ENCODE measurements at regions not wholly inside any gene's neighbourhood (a gene's known extent, or its start where the extent isn't known, plus 50 kb on each side); places are given as distances from the start of the nearest gene placed in this dataset.

DNA sequence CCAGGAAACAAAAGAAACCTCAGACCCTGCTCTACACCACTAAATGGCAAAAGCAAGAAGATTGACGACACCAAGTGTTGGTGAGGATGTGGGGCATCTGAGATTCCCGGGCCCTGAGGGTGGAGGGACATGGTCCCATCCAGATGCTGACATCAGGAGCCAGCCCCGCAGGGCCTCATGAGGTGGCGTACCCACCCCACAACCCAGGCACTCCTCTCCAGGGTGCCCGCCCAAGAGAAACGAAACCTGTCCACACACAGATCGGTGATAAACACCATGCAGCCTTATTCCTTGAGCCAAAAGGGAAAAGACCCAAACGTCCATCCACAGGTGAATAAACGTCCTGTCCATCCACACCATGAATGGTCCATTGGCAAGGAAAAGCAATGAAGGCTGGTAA, 54.8 kb upstream of the C14orf180 start:
- Histone ChIP-seq H3K4me1 (ENCODE audit: control extremely low read depth in 1 of 4, control insufficient read depth in 4 of 4, insufficient read depth in 4 of 4, low read length in 3 of 4) (no peaks in the 10 kb centered on the region), H3K9me3 (ENCODE audit: control extremely low read depth in 1 of 5, control insufficient read depth in 4 of 5, insufficient read depth in 2 of 5, low read depth in 1 of 5, low read length in 4 of 5) (peaks cover 0 to 30% (median 13%) of the 10 kb centered on the region in 5 experiments), H3K27me3 (replicated peaks in 2 of 5; ENCODE audit: control insufficient read depth in 4 of 5, insufficient read depth in 5 of 5, low read length in 4 of 5) (peaks cover 0 to 3% (median 0%) of the 10 kb centered on the region in 5 experiments), H3K27ac (ENCODE audit: insufficient read depth in 1 of 2, low read depth in 1 of 2, low read length in 2 of 2, poor library complexity in 1 of 2, severe bottlenecking in 2 of 2) (no peak overlapping the region), H3K4me3 (ENCODE audit: control insufficient read depth in 1 of 7, extremely low read depth in 1 of 7, insufficient read depth in 4 of 7, low read depth in 2 of 7, low read length in 6 of 7) (no peak overlapping the region), H3K36me3 (ENCODE audit: control insufficient read depth in 4 of 4, insufficient read depth in 4 of 4, low read length in 3 of 4) (no peaks in the 10 kb centered on the region)
- CTCF ChIA-PET = no interaction called here
- WGBS (ENCODE audit: insufficient coverage) = 85% methylated on average over 7 of the region's 9 CpGs
- POLR2A ChIA-PET = no interaction called here
- DNase-seq = no peak

DNA sequence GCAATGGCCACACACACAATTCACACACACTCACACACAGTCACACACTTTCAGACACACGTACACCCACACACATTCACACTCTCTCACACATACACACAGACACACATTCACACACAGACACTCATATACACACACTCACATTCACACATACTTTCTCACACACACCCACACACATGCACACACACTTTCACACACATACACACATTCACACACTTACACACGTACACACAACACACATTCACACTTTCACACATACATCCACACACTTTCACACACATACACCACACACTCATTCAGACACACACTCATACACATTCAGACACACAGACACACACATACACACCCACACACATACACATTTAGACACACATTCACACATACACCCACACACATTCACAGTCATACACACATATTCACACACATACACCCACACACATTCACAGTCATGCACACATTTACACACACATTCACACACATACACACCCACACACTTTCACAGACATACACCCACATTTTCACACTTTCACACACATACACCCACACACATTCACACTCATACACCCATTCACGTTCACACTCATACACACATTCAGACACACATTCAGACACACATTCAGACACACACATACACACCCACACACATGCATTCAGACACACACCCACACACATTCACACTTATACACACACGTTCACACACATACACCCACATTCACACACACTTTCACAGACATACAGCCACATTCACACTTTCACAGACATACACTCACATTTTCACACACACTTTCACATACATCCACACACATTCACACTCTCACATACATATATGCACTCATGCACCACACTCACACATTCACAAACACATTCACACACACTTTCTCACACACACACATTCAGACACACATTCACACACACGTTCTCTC, 52.6 kb upstream of the C14orf180 start:
- Histone ChIP-seq H3K4me1 (ENCODE audit: control extremely low read depth in 1 of 4, control insufficient read depth in 4 of 4, insufficient read depth in 4 of 4, low read length in 3 of 4) (no peaks in the 10 kb centered on the region), H3K27me3 (replicated peaks in 2 of 5; ENCODE audit: control insufficient read depth in 4 of 5, insufficient read depth in 5 of 5, low read length in 4 of 5) (peaks cover 0 to 11% (median 0%) of the 10 kb centered on the region in 5 experiments), H3K4me3 (ENCODE audit: control insufficient read depth in 1 of 7, extremely low read depth in 1 of 7, insufficient read depth in 4 of 7, low read depth in 2 of 7, low read length in 6 of 7) (no peak overlapping the region), H3K27ac (ENCODE audit: insufficient read depth in 1 of 2, low read depth in 1 of 2, low read length in 2 of 2, poor library complexity in 1 of 2, severe bottlenecking in 2 of 2) (no peak overlapping the region), H3K9me3 (ENCODE audit: control extremely low read depth in 1 of 5, control insufficient read depth in 4 of 5, insufficient read depth in 2 of 5, low read depth in 1 of 5, low read length in 4 of 5) (peaks cover 0 to 30% (median 13%) of the 10 kb centered on the region in 5 experiments), H3K36me3 (ENCODE audit: control insufficient read depth in 4 of 4, insufficient read depth in 4 of 4, low read length in 3 of 4) (no peaks in the 10 kb centered on the region)
- POLR2A ChIA-PET = no interaction called here
- DNase-seq = no peak
- WGBS (ENCODE audit: insufficient coverage) = 78% methylated on average over 5 of the region's 5 CpGs
- CTCF ChIA-PET = no interaction called here

DNA sequence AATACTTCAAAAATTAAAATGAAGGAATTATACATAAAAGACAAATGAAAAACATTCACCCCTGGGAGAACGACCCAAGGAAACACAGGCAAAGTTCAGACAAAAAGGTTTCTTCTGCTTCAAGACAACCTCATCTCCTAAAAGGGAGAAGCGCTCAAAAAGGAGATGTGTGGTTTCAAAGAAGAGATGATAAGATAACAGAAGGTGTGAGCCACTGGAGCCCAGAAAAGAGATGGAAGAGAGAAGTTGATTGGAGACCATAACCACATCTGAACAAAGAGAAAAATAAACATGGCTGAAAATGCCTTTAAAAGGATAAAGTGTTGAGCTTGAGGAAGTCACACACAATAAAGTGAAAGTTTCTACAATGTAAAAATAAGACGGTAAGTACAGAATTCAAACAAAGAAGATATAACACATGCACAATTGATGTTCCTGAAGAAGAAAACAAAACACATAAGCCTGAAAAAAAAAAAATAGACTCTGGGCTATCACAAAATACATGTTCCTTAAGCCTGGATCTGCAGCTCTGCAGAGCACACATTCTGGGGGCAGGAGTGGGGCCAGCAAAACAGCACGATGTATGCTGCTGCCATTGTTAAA, 51.6 kb upstream of the C14orf180 start:
- no peak overlapping the region for H3K27ac ChIP-seq (ENCODE audit: insufficient read depth in 1 of 2, low read depth in 1 of 2, low read length in 2 of 2, poor library complexity in 1 of 2, severe bottlenecking in 2 of 2)
- H3K4me3 ChIP-seq (ENCODE audit: control insufficient read depth in 1 of 7, extremely low read depth in 1 of 7, insufficient read depth in 4 of 7, low read depth in 2 of 7, low read length in 6 of 7) = no peak overlapping the region
- peaks cover 0 to 11% (median 0%) of the 10 kb centered on the region in 5 experiments for H3K27me3 ChIP-seq (replicated peaks in 2 of 5; ENCODE audit: control insufficient read depth in 4 of 5, insufficient read depth in 5 of 5, low read length in 4 of 5)
- POLR2A ChIA-PET = interaction anchor here (0.6 kb wide), 1 partner anchor 56 kb away, joined by 3 read pairs; no protein-coding TSS in a partner anchor
- CTCF ChIA-PET = no interaction called here
- DNase-seq = no peak
- no peaks in the 10 kb centered on the region for H3K4me1 ChIP-seq (ENCODE audit: control extremely low read depth in 1 of 4, control insufficient read depth in 4 of 4, insufficient read depth in 4 of 4, low read length in 3 of 4)
- H3K36me3 ChIP-seq (ENCODE audit: control insufficient read depth in 4 of 4, insufficient read depth in 4 of 4, low read length in 3 of 4) = no peaks in the 10 kb centered on the region
- H3K9me3 ChIP-seq (ENCODE audit: control extremely low read depth in 1 of 5, control insufficient read depth in 4 of 5, insufficient read depth in 2 of 5, low read depth in 1 of 5, low read length in 4 of 5) = peaks cover 0 to 30% (median 13%) of the 10 kb centered on the region in 5 experiments
- no CpG with 5 or more reads among the region's 4 CpGs for WGBS (ENCODE audit: insufficient coverage)

DNA sequence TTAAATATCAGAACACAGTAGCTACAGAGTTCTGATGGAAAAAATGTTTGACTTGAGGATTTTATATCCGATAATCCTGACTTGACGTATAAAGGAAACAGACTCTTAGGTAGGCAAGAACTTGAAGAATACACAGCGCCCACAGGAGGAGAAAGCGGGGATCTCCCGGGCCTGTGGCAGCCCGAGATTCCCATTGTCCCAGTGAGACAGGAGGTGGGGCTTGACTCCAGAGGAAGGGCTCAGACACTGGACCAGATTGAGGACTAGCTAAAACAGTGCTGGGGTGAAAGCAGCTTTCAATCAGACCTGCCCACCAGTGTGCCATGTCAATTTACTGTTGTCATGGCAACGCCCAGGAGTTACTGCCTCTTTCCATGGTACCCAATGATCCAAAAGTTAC, 51.1 kb upstream of the C14orf180 start:
- H3K4me1 ChIP-seq (ENCODE audit: control extremely low read depth in 1 of 4, control insufficient read depth in 4 of 4, insufficient read depth in 4 of 4, low read length in 3 of 4) = no peaks in the 10 kb centered on the region
- no peak for DNase-seq
- H3K36me3 ChIP-seq (ENCODE audit: control insufficient read depth in 4 of 4, insufficient read depth in 4 of 4, low read length in 3 of 4) = no peaks in the 10 kb centered on the region
- peaks cover 0 to 30% (median 13%) of the 10 kb centered on the region in 5 experiments for H3K9me3 ChIP-seq (ENCODE audit: control extremely low read depth in 1 of 5, control insufficient read depth in 4 of 5, insufficient read depth in 2 of 5, low read depth in 1 of 5, low read length in 4 of 5)
- WGBS (ENCODE audit: insufficient coverage) = 87% methylated on average over 7 of the region's 7 CpGs
- no peak overlapping the region for H3K27ac ChIP-seq (ENCODE audit: insufficient read depth in 1 of 2, low read depth in 1 of 2, low read length in 2 of 2, poor library complexity in 1 of 2, severe bottlenecking in 2 of 2)
- CTCF ChIA-PET = no interaction called here
- POLR2A ChIA-PET = interaction anchor here (0.6 kb wide), 1 partner anchor 56 kb away, joined by 3 read pairs; no protein-coding TSS in a partner anchor
- H3K4me3 ChIP-seq (ENCODE audit: control insufficient read depth in 1 of 7, extremely low read depth in 1 of 7, insufficient read depth in 4 of 7, low read depth in 2 of 7, low read length in 6 of 7) = no peak overlapping the region
- peaks cover 0 to 11% (median 0%) of the 10 kb centered on the region in 5 experiments for H3K27me3 ChIP-seq (replicated peaks in 2 of 5; ENCODE audit: control insufficient read depth in 4 of 5, insufficient read depth in 5 of 5, low read length in 4 of 5)
